ENCODE measurements at regions not wholly inside any gene's neighbourhood (a gene's known extent, or its start where the extent isn't known, plus 50 kb on each side); places are given as distances from the start of the nearest gene placed in this dataset.
A peak's percentile ranks its signal among the peaks of the same experiment; 100 is the strongest.

DNA sequence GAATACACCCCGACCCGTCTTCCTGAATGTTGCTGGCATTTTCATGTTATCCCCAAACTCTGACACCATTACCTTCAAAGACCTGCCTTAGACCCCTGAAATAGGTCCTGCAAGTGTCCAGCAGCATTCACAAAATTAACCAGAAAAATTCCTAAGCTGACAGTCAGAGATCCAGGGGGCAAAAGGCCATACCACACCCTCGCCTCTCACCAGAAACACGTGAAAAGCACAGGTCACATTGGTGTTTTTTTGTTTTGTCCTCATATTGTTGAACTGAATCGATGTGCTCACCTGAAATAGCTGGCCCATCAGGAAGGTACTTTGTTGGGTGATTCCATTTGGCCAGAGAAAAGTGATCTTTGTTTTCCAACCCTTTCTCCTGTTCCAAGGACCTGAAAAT is 113.1 kb upstream of the HES1 start:
- no peak overlapping the region for H3K9ac ChIP-seq
- no peak overlapping the region for H3K4me3 ChIP-seq
- H4K20me1 ChIP-seq = no peaks in the 10 kb centered on the region
- H3K9me3 ChIP-seq = no peaks in the 10 kb centered on the region
- no peaks in the 10 kb centered on the region for H3K27me3 ChIP-seq
- no peaks in the 10 kb centered on the region for H3K36me3 ChIP-seq
- peaks cover 11% of the 10 kb centered on the region; the same call in 1 of the 2 replicates for H3K4me1 ChIP-seq
- no peak for TF ChIP-seq Cebpa-rat (IDR thresholded peaks at IDR 0.05)
- H3K27ac ChIP-seq = no peak overlapping the region
- no peak overlapping the region for H3K4me2 ChIP-seq

DNA sequence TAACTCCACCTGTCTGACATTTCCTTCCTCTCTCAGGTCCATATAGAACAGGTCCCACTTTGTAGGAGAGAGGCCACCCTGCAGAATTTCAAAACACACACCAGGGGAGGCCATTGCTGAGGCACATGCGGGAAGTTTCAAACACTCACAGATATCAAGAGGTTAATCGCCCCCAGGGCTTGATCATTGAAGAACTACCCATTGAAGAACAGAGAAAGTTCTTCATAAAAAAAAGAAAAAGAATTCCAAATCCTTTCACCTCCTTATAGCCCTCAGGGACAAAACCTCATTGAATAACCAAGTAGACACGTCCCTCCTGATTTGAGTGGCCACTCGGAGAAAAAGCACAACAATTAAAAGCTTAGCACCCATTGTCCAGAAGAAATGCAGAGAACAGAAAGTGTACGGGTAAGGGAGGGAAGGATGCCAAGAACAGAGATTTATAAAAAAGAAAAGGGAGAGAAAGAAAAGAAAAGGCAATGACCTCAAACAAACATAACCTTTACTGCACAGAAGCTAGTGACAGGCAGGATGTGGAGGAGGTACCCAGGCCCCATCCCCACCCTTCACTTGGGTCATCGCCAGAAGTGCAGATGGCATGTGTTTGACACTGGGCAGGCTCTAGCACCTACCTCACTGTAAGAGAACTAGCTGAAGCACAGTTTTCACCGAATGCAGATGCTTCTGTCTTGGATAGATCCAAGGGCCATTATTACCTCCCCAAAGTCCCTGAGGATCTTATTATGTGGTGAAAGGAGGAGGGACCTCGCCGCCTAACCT is 112.3 kb upstream of the HES1 start:
- no peaks in the 10 kb centered on the region for H3K27me3 ChIP-seq
- H3K9me3 ChIP-seq = peaks cover 1% of the 10 kb centered on the region; the same call in 1 of the 2 replicates
- H3K9ac ChIP-seq = no peak overlapping the region
- no peak overlapping the region for H3K27ac ChIP-seq
- no peak overlapping the region for H3K4me3 ChIP-seq
- TF ChIP-seq Cebpa-rat (IDR thresholded peaks at IDR 0.05) = no peak
- no peaks in the 10 kb centered on the region for H4K20me1 ChIP-seq
- H3K4me1 ChIP-seq = peaks cover 11% of the 10 kb centered on the region; the same call in 1 of the 2 replicates
- H3K36me3 ChIP-seq = no peaks in the 10 kb centered on the region
- H3K4me2 ChIP-seq = peak overlapping the region; percentile 9; the same call in 1 of the 2 replicates

DNA sequence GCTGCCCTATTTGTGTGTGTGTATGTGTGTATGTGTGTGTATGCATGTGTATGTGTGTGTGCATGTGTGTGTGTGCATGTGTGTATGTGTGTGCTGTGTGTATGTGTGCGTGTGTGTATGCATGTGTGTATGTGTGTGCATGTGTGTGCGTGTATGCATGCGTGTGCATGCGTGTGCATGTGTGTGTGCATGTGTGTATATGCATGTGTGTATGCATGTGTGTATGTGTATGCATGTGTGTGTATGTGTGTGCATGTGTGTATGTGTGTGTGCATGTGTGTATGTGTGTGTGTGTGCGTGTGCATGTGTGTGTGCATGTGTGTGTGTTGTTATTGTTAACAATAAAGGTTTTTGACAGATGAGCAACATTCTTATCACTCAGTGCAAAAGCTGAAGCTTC is 110.8 kb upstream of the HES1 start:
- no peaks in the 10 kb centered on the region for H3K36me3 ChIP-seq
- no peak overlapping the region for H3K9ac ChIP-seq
- H3K4me1 ChIP-seq = peaks cover 11% of the 10 kb centered on the region; the same call in 1 of the 2 replicates
- no peak overlapping the region for H3K4me3 ChIP-seq
- H3K27me3 ChIP-seq = no peaks in the 10 kb centered on the region
- no peak overlapping the region for H3K4me2 ChIP-seq
- TF ChIP-seq Cebpa-rat (IDR thresholded peaks at IDR 0.05) = no peak
- no peak overlapping the region for H3K27ac ChIP-seq
- no peaks in the 10 kb centered on the region for H4K20me1 ChIP-seq
- peaks cover 6% of the 10 kb centered on the region; the same call in 1 of the 2 replicates for H3K9me3 ChIP-seq

DNA sequence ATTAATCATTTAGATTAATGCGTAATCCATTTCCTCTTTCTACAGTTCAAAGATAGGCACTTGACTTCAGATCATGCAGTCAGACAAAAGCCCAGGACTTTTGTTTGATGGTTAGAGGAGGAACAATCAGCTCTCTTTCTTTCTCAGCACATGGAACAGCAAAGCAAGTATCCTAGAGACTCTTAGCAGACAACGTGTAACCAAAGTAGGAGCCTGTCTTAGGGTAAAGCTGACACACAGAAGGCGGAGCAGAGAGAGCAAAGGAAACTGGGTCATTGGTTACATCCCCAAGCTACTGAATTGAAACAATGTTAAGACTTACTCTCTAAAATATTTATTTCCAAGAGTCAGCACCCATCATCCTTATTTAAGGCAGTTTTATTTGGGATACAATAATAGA is 110.0 kb upstream of the HES1 start:
- no peak overlapping the region for H3K9ac ChIP-seq
- peaks cover 11% of the 10 kb centered on the region; the same call in 1 of the 2 replicates for H3K4me1 ChIP-seq
- no peak overlapping the region for H3K27ac ChIP-seq
- H4K20me1 ChIP-seq = no peaks in the 10 kb centered on the region
- H3K9me3 ChIP-seq = peaks cover 6% of the 10 kb centered on the region; the same call in 1 of the 2 replicates
- no peak for TF ChIP-seq Cebpa-rat (IDR thresholded peaks at IDR 0.05)
- no peaks in the 10 kb centered on the region for H3K36me3 ChIP-seq
- no peak overlapping the region for H3K4me2 ChIP-seq
- H3K4me3 ChIP-seq = no peak overlapping the region
- no peaks in the 10 kb centered on the region for H3K27me3 ChIP-seq

DNA sequence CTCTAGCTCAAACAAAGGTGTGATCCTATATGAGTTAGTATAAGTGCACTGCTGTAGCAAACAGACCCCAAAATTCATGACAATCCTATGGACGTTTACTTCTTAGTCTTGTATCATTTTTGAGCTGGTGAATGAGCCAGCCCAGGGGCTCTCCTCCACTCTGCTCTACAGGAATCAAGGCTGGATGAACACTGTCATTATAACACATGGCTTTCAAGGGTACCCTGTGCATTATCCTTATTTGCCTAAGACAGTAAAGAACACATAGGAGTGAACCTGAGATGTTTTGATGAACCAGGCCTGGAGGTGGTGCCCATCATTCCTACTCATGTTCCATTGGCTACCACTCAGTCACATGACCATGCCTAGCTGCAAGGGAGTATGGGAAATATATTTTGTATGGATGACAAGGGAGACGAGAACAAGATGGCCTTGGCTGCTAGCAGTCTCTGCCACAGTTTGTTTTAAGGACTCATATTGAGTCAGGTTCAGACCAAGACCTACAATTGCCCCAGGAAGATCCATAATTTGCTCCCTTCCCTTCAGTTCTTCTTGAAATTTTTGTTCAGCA is 107.4 kb upstream of the HES1 start:
- Histone ChIP-seq H4K20me1 (no peaks in the 10 kb centered on the region), H3K4me2 (no peak overlapping the region), H3K36me3 (no peaks in the 10 kb centered on the region), H3K4me3 (no peak overlapping the region), H3K4me1 (peaks cover 26% of the 10 kb centered on the region), H3K9ac (no peak overlapping the region), H3K9me3 (peaks cover 6% of the 10 kb centered on the region; the same call in 1 of the 2 replicates), H3K27ac (no peak overlapping the region), H3K27me3 (no peaks in the 10 kb centered on the region)
- TF ChIP-seq Cebpa-rat (IDR thresholded peaks at IDR 0.05) = no peak

DNA sequence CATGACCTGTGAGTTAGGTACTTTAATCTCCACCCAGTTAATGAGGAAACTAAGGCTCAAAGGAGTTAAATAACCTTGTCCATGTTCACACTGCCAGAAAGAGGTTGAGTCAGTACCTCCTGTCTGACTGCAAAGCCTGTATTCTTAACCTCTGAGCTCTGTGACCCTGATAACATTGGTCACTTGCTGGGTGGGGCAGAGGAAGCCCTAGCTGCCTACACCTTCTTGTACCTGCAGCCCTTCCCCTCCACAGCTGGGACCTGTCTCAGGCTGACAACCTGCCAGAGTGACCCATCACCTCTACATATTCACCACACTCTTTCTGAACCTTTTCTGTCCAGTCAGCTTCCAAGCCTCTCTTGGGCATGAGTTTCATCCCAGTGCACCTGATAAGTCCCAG is 106.1 kb upstream of the HES1 start:
- Histone ChIP-seq H3K36me3 (no peaks in the 10 kb centered on the region), H3K27me3 (no peaks in the 10 kb centered on the region), H3K4me1 (peaks cover 22% of the 10 kb centered on the region), H3K9ac (no peak overlapping the region), H3K4me2 (no peak overlapping the region), H3K9me3 (peaks cover 6% of the 10 kb centered on the region; the same call in 1 of the 2 replicates), H3K4me3 (no peak overlapping the region), H4K20me1 (no peaks in the 10 kb centered on the region), H3K27ac (no peak overlapping the region)
- no peak for TF ChIP-seq Cebpa-rat (IDR thresholded peaks at IDR 0.05)

DNA sequence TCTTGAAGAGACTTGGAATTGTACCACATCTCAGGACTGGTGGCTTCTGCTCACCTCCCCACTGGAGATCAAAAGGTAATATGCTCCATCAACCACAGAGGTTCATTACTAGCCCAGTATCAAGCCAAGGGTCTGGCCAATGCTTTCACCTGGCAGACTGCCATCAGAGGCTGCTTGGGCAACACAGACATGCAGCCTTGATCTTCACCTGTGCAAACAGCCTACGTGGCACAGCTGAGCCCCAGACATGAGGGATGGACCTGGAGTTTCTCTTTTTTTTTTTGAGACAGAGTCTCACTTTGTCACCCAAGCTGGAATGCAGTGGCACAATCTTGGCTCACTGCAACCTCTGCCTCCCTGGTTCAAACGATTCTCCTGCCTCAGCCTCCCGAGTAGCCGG is 105.6 kb upstream of the HES1 start:
- Histone ChIP-seq H3K27ac (no peak overlapping the region), H4K20me1 (no peaks in the 10 kb centered on the region), H3K4me3 (no peak overlapping the region), H3K9me3 (peaks cover 6% of the 10 kb centered on the region; the same call in 1 of the 2 replicates), H3K4me2 (no peak overlapping the region), H3K4me1 (peaks cover 22% of the 10 kb centered on the region), H3K36me3 (no peaks in the 10 kb centered on the region), H3K9ac (no peak overlapping the region), H3K27me3 (no peaks in the 10 kb centered on the region)
- TF ChIP-seq Cebpa-rat (IDR thresholded peaks at IDR 0.05) = no peak

DNA sequence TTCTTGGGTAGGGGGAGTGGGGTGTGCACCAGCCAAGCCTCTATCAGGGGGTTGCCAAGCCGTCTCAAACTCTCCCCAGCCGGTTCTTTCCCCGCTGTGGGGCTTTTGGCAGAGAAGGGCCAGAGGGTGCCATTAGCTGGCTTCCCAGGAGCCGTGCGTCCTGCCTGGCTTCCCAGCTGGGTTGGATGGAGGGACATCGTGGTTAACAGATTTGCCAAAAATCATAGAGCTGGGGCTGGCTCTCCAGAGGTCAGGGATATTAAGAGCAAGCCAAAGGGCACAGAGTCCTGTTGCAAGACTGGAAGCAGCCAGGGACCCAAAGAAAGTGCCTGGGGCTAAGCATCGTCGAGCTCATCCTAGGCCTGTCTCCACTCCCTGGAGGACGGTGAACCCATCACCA is 104.6 kb upstream of the HES1 start:
- Histone ChIP-seq H3K27me3 (no peaks in the 10 kb centered on the region), H3K4me2 (peak overlapping the region; percentile 79; the same call in 1 of the 2 replicates), H3K4me3 (no peak overlapping the region), H3K27ac (no peak overlapping the region), H3K4me1 (peaks cover 22% of the 10 kb centered on the region), H3K36me3 (no peaks in the 10 kb centered on the region), H4K20me1 (no peaks in the 10 kb centered on the region), H3K9me3 (peaks cover 6% of the 10 kb centered on the region; the same call in 1 of the 2 replicates), H3K9ac (no peak overlapping the region)
- TF ChIP-seq Cebpa-rat (IDR thresholded peaks at IDR 0.05) = no peak

DNA sequence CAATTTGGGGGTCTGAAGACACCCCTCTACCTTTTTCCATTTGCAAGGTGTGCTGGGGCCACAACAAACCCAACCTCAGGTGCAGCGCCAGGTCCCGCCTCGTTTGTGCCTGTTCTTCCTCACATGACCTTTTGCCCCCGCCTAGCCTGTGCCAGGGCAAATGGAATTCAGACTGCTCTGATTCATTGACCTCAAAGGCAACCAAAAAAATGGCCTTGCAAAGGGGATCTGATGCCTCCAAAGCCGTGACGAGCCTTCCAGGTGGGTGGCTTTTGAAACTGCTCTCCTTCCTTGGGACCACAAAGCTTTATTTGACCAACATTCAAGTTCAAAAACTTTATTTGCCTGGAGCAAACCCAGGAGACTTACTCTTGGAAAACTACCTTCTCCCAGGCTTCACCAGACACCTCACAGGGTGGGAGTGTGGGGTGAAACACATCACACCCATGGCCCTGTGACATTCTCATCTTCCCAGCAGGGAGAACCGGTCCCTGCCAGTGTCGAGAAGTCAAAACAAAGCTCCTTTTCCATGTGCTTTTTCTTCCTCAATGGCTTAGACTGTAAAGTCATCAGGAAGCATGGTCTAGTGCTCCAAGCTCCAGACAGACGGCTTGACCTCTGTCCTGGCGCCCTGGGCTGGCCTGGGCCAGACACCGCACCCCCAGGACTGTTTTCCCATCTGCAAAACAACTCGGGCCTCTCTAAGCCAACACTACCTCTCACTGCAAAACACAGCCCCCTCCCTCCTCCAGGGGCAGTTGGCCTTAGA is 103.9 kb upstream of the HES1 start:
- TF ChIP-seq Cebpa-rat (IDR thresholded peaks at IDR 0.05) = no peak
- peak overlapping the region; percentile 57 for H3K27ac ChIP-seq
- H3K9me3 ChIP-seq = peaks cover 6% of the 10 kb centered on the region; the same call in 1 of the 2 replicates
- H3K9ac ChIP-seq = no peak overlapping the region
- peak overlapping the region; percentile 79 for H3K4me2 ChIP-seq
- no peaks in the 10 kb centered on the region for H3K27me3 ChIP-seq
- H3K4me1 ChIP-seq = peaks cover 22% of the 10 kb centered on the region
- no peaks in the 10 kb centered on the region for H4K20me1 ChIP-seq
- H3K4me3 ChIP-seq = no peak overlapping the region
- no peaks in the 10 kb centered on the region for H3K36me3 ChIP-seq

Data from BLaER1 (cell line).